GM12878 (cell line): ENCODE measurements at regions not wholly inside any gene's neighbourhood (a gene's known extent, or its start where the extent isn't known, plus 50 kb on each side); places are given as distances from the start of the nearest gene placed in this dataset.

Source experiments
- ATAC-seq: fragments of 200-7000 bp; cut with Tn5 transposase; 3 replicates; pipeline ENCODE4 v1.9.1; 2020; ENCODE audit warnings: mild to moderate bottlenecking, moderate library complexity
- BruUV-seq: library from RNA; stranded (reverse); fragments of 400-500 nt; replicated peaks from 2 replicates; lab custom pipeline; 2021; lab: Mats Ljungman, UMichigan
- CTCF ChIA-PET: fragments of 300-600 bp; sonication (Branson Sonifier 250); formaldehyde crosslinking; extraction: SDS; loops from one replicate; lab custom pipeline; 2021; ENCODE audit warnings: inconsistent platforms; lab: Yijun Ruan, JAX
- POLR2A ChIA-PET: fragments of 350-600 bp; formaldehyde crosslinking; extraction: SDS; loops from one replicate; lab custom pipeline; 2021; ENCODE audit warnings: inconsistent platforms; lab: Charles Lee
- RAD21 ChIA-PET: fragments of 300-600 bp; sonication (Branson Sonifier 250); formaldehyde crosslinking; loops from one replicate; lab custom pipeline; 2023; ENCODE audit warnings: antibody characterized with exemption; ENCODE audit not compliant: unreplicated experiment; lab: Charles Lee
- SMC1A ChIA-PET: fragments of 300-600 bp; sonication (Branson Sonifier 250); formaldehyde crosslinking; loops from one replicate; lab custom pipeline; 2023; ENCODE audit not compliant: unreplicated experiment, uncharacterized antibody; lab: Charles Lee
- DNase-seq: peaks from one replicate; pipeline ENCODE4 v3.0.0-alpha.2; 2011; ENCODE audit warnings: low read depth, low spot score
- FAIRE-seq: peaks from 3 replicates; lab custom pipeline; 2011; peaks lifted over from hg19 to GRCh38; lab: Jason Lieb, UNC
- H2AFZ ChIP-seq: 2 replicates; pipeline ENCODE4 v1.6.0; 2011; ENCODE audit warnings: low read depth, low read length, control low read depth; ENCODE audit not compliant: control insufficient read depth
- H3K27ac ChIP-seq: 2 replicates; pipeline ENCODE4 v1.5.1; 2011; ENCODE audit warnings: control low read depth; ENCODE audit not compliant: control insufficient read depth, insufficient read depth
- H3K27me3 ChIP-seq, 2 experiments: replicated peaks in 1 of 2; 2 replicates each; pipeline versions ENCODE4 v1.6.0 to v1.6.1; 2011; ENCODE audit warnings: low read length in 1 of 2; ENCODE audit not compliant: control insufficient read depth in 2 of 2, insufficient read depth in 2 of 2
- H3K36me3 ChIP-seq, 2 experiments: 2 replicates each; pipeline ENCODE4 v1.5.1; 2011; ENCODE audit warnings: low read length in 1 of 2; ENCODE audit not compliant: control insufficient read depth in 2 of 2, insufficient read depth in 2 of 2
- H3K4me1 ChIP-seq: 2 replicates; pipeline ENCODE4 v1.6.1; 2011; ENCODE audit warnings: mild to moderate bottlenecking, low read length, moderate library complexity, mixed read lengths; ENCODE audit not compliant: control insufficient read depth, insufficient read depth
- H3K4me2 ChIP-seq: 2 replicates; pipeline ENCODE4 v1.6.0; 2011; ENCODE audit warnings: control low read depth; ENCODE audit not compliant: control insufficient read depth, insufficient read depth
- H3K4me3 ChIP-seq: fragments of 200-600 bp; sonication (generic); 2 replicates; pipeline ENCODE4 v1.5.1; 2016
- H3K79me2 ChIP-seq: 2 replicates; pipeline ENCODE4 v1.6.0; 2011; ENCODE audit warnings: low read length; ENCODE audit not compliant: control insufficient read depth, insufficient read depth
- H3K9ac ChIP-seq: 2 replicates; pipeline ENCODE4 v1.8.0; 2011; ENCODE audit warnings: low read length, control low read depth, mixed read lengths; ENCODE audit not compliant: control insufficient read depth, insufficient read depth
- H3K9me3 ChIP-seq: replicated peaks from 3 replicates; pipeline ENCODE4 v1.5.1; 2011; ENCODE audit warnings: mild to moderate bottlenecking, low read length; ENCODE audit not compliant: control insufficient read depth, insufficient read depth
- H4K20me1 ChIP-seq: 2 replicates; pipeline ENCODE4 v1.6.0; 2011; ENCODE audit not compliant: control insufficient read depth, insufficient read depth
- ATF7 ChIP-seq: fragments of 450-650 bp; IDR thresholded peaks from 2 replicates; pipeline ENCODE4 v1.6.1; 2016; ENCODE audit warnings: low read depth, mild to moderate bottlenecking
- BMI1 ChIP-seq: fragments of 450-650 bp; IDR thresholded peaks from 2 replicates; pipeline ENCODE4 v1.6.1; 2016; ENCODE audit warnings: mild to moderate bottlenecking, moderate library complexity, borderline replicate concordance
- CBX3 ChIP-seq: fragments of 200-600 bp; sonication (generic); IDR thresholded peaks from 2 replicates; pipeline ENCODE4 v1.6.1; 2016; ENCODE audit warnings: low read depth, borderline replicate concordance
- DPF2 ChIP-seq: fragments of 450-650 bp; IDR thresholded peaks from 2 replicates; pipeline ENCODE4 v1.6.1; 2017; ENCODE audit warnings: mild to moderate bottlenecking
- EED ChIP-seq: sonication (generic); IDR thresholded peaks from 2 replicates; pipeline ENCODE4 v1.6.1; 2016; ENCODE audit warnings: antibody characterized with exemption, low read depth
- JUNB ChIP-seq: IDR thresholded peaks from 2 replicates; pipeline ENCODE4 v1.6.1; 2016; ENCODE audit warnings: antibody characterized with exemption, mild to moderate bottlenecking
- PBX3 ChIP-seq: IDR thresholded peaks from 2 replicates; pipeline ENCODE4 v1.6.1; 2011; ENCODE audit warnings: mild to moderate bottlenecking, low read depth, low read length, moderate library complexity; ENCODE audit not compliant: insufficient replicate concordance
- PRDM15 ChIP-seq: fragments of 450-650 bp; formaldehyde crosslinking; IDR thresholded peaks from 2 replicates; pipeline ENCODE4 v1.4.0; 2020; ENCODE audit warnings: mild to moderate bottlenecking, moderate library complexity
- WGBS: methylation state at CpG from one replicate; pipeline ENCODE4 v1.1.6; 2016; ENCODE audit warnings: low lambda C conversion rate; ENCODE audit not compliant: insufficient replicate concordance, insufficient coverage; ENCODE audit errors: missing lambda C conversion rate; 5-methylcytosine and 5-hydroxymethylcytosine counted together
- in situ Hi-C: fragments of 300-500 bp; cut with MboI; formaldehyde crosslinking; loops from 9 replicates; pipeline ENCODE4 v1.14.3; 2018; ENCODE audit warnings: mixed read lengths
- intact Hi-C: fragments of 100-400 bp; cut with micrococcal nuclease; formaldehyde crosslinking; loops from one replicate; pipeline ENCODE4 v1.14.2; 2022; ENCODE audit not compliant: unreplicated experiment

GRCh38 chr1:65630855-65631254, 161.8 kb upstream of the PDE4B start:
- ChIA-PET POLR2A (no interaction called here), SMC1A (no interaction called here), CTCF (no interaction called here), RAD21 (no interaction called here)
- in situ Hi-C loops, result no loop called here
- Histone ChIP-seq H3K27ac (no peak overlapping the region), H3K4me3 (no peak overlapping the region), H2AFZ (no peak overlapping the region), H3K9me3 (no peaks in the 10 kb centered on the region), H3K4me1 (no peaks in the 10 kb centered on the region), H3K79me2 (no peaks in the 10 kb centered on the region), H3K4me2 (no peak overlapping the region), H3K36me3 (no peaks in the 10 kb centered on the region), H3K9ac (no peak overlapping the region), H3K27me3 (no peaks in the 10 kb centered on the region), H4K20me1 (no peaks in the 10 kb centered on the region)
- WGBS, result 0% methylated on average over 2 of the region's 2 CpGs
- TF ChIP-seq DPF2 (no peak), PRDM15 (CRISPR knock-in tag) (no peak), CBX3 (no peak), PBX3 (no peak), ATF7 (no peak), BMI1 (no peak), EED (no peak), JUNB (no peak)
- DNase-seq (no peak), FAIRE-seq (no peak), ATAC-seq (no peak)
- intact Hi-C loops, result no loop called here
- BruUV-seq, result no TSS peak
